ENCODE measurements at regions not wholly inside any gene's neighbourhood (a gene's known extent, or its start where the extent isn't known, plus 50 kb on each side); places are given as distances from the start of the nearest gene placed in this dataset.

DNA sequence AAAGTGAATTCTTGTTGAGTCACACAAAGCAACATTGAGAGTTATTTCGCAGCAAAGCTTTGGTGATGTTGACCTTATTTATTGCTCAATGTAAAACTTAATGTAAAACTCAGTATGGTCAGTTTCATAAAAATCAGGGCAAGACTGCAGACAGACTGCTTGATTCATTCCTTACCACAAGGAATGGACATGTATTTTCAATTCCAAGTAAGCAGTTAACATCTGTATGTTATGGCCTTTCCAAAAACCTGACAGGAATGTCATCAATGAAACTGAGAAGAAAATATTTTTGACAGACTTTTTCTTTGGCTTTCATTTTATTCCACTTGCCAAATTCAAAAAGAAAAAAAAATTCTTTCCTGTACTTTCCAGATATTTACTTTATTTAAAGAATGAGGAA is 488.3 kb downstream of the ANKRD50 start:
- FAIRE-seq: no peak
- TF ChIP-seq POLR2A (IDR thresholded peaks at IDR 0.05; ENCODE audit: low read depth, low read length): no peak

DNA sequence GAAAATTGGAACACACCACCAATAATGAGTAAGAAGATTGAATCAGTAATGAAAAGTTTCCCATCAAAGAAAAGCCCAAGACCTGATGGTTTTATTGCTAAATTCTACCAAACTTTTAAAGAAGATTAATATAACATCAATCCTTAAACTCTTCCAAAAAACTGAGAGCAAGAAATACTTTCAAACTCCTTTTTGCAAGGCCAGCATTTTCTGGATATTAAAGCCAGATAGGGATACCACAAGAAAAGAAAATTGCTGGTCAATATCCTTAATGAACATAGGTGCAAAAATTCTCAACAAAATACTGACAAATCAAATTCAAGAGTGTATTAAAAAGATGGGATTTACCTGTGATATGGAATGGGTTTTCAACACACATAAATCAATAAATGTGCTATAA is 484.6 kb downstream of the ANKRD50 start:
- DNase-seq (ENCODE audit: insufficient read length) (no peak), FAIRE-seq (no peak)
- TF ChIP-seq POLR2A (IDR thresholded peaks at IDR 0.05; ENCODE audit: low read depth, low read length): no peak
- TF ChIP-seq TAF1 (IDR thresholded peaks at IDR 0.05; ENCODE audit: borderline replicate concordance, low read depth, low read length): no peak
- TF ChIP-seq POLR2AphosphoS5 (IDR thresholded peaks at IDR 0.05; ENCODE audit: low read depth, low read length): no peak

More for the DNA sequence above, 488.3 kb downstream of the ANKRD50 start:
- no peak for DNase-seq (ENCODE audit: insufficient read length)

DNA sequence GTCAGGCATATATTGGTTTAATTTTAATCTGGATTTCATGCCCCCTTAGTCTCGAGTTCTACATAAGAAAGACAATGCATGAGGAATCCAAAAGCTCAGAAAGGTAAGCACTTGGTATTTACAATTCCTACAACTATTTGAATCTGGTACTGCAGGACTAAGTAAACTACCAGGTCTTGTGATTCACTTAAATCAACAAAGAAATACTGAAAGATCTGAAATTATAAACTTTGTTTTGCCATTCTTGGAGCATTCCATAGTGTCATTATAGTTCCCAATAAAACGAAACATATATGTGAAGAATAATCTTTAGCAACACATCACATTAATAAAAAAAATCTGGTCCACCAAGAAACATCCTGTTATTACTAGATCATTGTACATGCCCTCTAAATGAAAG is 482.3 kb downstream of the ANKRD50 start:
- TF ChIP-seq POLR2A (IDR thresholded peaks at IDR 0.05; ENCODE audit: low read depth, low read length) (no peak), POLR2AphosphoS5 (IDR thresholded peaks at IDR 0.05; ENCODE audit: low read depth, low read length) (no peak), TAF1 (IDR thresholded peaks at IDR 0.05; ENCODE audit: borderline replicate concordance, low read depth, low read length) (no peak)
- FAIRE-seq (no peak), DNase-seq (ENCODE audit: insufficient read length) (no peak)

DNA sequence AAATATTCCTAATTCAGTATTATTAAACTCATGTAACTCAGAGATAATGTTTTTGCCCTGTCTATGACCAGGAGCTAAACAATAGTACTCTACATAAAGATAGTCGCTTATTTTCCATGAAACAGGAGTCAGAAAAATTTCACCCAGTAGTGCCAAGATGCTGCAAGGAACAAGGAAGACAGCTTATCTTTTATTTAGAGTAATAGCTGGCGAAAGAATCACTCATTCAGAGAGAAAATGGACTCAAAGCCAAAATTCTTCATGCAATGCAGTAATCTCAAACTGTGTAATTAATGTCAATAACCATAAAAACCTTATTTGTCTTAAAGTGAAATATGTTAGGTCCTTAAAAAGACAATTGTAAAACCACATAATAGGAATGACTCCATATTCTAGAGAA is 477.8 kb downstream of the ANKRD50 start:
- TF ChIP-seq TAF1 (IDR thresholded peaks at IDR 0.05; ENCODE audit: borderline replicate concordance, low read depth, low read length): no peak
- TF ChIP-seq POLR2AphosphoS5 (IDR thresholded peaks at IDR 0.05; ENCODE audit: low read depth, low read length): no peak
- TF ChIP-seq POLR2A (IDR thresholded peaks at IDR 0.05; ENCODE audit: low read depth, low read length): no peak
- no peak for DNase-seq (ENCODE audit: insufficient read length)
- no peak for FAIRE-seq

DNA sequence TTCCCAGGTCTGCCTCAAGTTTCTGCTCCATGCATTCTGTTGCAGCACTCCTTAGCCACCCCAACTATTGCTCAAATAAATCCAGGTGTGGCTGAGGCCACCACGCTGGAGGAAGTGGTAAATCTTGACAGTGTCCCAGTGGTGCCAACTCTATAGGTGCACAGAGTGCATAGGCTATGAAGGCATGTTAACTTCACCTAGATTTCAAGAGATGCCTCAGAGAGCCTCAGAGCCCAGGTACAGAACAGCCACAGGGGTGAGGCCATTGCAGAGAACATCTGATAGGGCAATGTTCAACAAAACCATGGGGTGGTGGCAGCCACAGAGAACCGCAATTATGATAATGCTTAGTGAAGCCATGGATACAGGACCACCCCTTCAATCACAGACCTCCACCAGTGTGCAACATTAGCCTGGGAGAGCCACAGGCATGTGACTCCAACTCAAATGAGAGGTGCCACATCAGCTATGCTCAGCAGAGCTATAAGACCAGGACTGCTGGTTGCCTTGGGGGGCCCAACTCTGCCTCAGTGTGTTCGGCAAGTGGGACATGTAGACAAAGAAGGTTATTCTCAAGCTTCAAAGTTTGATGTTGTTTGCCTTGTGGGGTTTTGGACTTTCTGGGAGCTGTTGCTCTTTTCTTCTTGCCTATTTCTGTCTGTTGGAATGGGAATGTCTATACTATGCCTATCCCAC is 468.7 kb downstream of the ANKRD50 start:
- FAIRE-seq: no peak
- DNase-seq (ENCODE audit: insufficient read length): no peak
- TF ChIP-seq TAF1 (IDR thresholded peaks at IDR 0.05; ENCODE audit: borderline replicate concordance, low read depth, low read length) (no peak), POLR2A (IDR thresholded peaks at IDR 0.05; ENCODE audit: low read depth, low read length) (no peak), POLR2AphosphoS5 (IDR thresholded peaks at IDR 0.05; ENCODE audit: low read depth, low read length) (no peak)

DNA sequence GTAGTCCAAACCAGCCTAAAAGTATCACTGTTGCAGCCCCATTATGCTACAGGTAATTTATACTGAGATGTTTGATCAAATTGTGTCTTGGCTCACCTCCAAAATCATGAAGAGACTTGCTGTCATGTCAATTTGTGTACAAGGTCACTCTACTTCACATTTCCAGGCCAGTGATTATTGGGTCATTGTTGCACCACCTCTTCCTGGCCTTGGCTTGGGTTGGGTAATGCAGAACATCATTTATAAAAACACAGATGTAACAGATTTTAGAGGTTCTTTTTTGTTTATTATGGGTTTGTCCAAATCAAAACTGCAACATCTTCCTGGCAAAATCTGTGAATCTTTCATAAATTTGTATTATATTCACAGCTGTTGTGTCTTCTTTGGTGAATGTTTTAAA is 459.5 kb downstream of the ANKRD50 start:
- FAIRE-seq (no peak), DNase-seq (ENCODE audit: insufficient read length) (no peak)
- no peak for TF ChIP-seq TAF1 (IDR thresholded peaks at IDR 0.05; ENCODE audit: borderline replicate concordance, low read depth, low read length)
- TF ChIP-seq POLR2A (IDR thresholded peaks at IDR 0.05; ENCODE audit: low read depth, low read length): no peak
- TF ChIP-seq POLR2AphosphoS5 (IDR thresholded peaks at IDR 0.05; ENCODE audit: low read depth, low read length): no peak

DNA sequence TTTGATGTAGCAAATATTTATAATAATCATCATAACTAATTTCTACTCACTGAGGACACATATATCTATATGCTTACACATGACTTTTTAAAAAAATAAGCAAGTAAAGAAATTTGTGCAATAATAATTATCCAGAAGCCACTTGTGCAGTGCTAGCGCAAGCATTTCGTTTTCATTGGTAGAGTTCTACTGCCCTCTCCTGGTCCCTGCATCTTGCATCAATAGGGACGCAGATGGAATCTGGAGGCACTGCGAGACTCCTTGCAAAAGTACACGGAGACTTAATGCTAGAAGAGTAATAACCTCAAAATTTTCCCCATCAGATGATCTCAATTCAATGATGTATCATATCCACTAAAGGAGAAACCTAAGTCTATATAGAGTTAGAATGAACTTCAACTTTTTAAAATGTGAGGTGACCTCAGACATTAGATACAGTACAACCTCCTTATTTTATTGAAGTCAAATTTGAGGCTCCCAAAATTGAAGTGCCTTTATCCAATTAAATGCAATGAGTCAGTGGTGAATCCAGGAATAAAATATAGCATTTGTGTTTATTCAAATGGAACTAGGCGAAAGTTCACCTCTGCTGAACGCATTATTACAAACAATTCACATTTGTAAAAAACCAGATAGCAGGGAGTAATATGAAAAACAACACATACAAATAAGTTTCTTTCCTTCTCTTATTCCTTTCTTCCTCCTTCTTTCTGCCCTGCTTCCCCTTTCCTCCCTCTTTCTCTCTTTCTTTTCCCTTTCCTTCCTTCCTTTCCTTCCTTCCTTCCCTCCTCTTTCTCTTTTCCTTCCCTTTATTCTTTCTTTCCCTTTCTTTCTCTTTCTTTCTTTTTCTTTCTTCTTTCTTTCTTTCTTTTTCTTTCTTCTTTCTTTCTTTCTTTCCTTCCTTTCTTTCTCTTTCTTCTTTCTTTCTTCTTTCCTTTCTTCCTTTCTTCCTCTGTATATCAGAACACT is 450.0 kb downstream of the ANKRD50 start:
- TF ChIP-seq POLR2AphosphoS5 (IDR thresholded peaks at IDR 0.05; ENCODE audit: low read depth, low read length) (no peak), POLR2A (IDR thresholded peaks at IDR 0.05; ENCODE audit: low read depth, low read length) (no peak), TAF1 (IDR thresholded peaks at IDR 0.05; ENCODE audit: borderline replicate concordance, low read depth, low read length) (no peak)
- peak; percentile 81 for FAIRE-seq
- no peak for DNase-seq (ENCODE audit: insufficient read length)

DNA sequence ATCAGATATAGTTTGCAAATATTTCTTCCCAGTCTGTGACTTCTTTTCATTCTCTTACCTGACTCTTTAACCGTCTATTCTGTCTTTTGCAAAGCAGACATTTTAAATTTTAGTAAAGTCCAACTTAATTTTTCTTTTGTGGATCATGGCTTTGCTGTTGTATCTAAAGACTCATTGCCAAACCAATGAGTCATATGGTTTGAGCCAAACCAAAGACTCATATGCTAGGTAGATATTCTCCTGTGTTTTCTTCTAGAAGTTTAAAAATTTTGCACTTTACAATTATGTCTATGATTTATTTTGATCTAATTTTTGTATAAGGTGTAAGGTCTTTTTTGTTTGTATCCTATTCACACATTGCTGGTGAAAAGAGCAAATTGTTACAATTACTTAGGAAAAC is 446.8 kb downstream of the ANKRD50 start:
- DNase-seq (ENCODE audit: insufficient read length) (no peak), FAIRE-seq (no peak)
- TF ChIP-seq POLR2AphosphoS5 (IDR thresholded peaks at IDR 0.05; ENCODE audit: low read depth, low read length): no peak
- no peak for TF ChIP-seq TAF1 (IDR thresholded peaks at IDR 0.05; ENCODE audit: borderline replicate concordance, low read depth, low read length)
- TF ChIP-seq POLR2A (IDR thresholded peaks at IDR 0.05; ENCODE audit: low read depth, low read length): no peak

DNA sequence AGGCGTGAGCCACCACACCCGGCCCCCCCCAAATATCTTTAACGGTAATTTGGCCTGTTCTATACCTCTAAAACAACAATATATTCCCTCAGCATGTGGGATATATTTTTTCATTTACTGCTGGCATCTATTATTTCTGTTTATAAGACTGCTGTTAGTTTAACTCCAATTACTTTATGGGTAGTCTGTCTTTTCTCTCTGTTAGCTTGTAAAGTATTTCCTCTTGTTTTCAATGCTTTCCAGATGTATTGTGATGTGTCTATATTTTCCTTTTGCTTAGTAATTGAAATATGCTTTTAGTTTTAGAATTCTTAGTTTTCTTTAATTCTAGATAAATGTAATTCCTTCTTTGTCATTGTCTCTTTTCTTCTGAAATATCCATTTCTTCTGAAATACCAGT is 445.8 kb downstream of the ANKRD50 start:
- FAIRE-seq: no peak
- TF ChIP-seq POLR2AphosphoS5 (IDR thresholded peaks at IDR 0.05; ENCODE audit: low read depth, low read length): no peak
- no peak for TF ChIP-seq TAF1 (IDR thresholded peaks at IDR 0.05; ENCODE audit: borderline replicate concordance, low read depth, low read length)
- TF ChIP-seq POLR2A (IDR thresholded peaks at IDR 0.05; ENCODE audit: low read depth, low read length): no peak
- DNase-seq (ENCODE audit: insufficient read length): no peak

DNA sequence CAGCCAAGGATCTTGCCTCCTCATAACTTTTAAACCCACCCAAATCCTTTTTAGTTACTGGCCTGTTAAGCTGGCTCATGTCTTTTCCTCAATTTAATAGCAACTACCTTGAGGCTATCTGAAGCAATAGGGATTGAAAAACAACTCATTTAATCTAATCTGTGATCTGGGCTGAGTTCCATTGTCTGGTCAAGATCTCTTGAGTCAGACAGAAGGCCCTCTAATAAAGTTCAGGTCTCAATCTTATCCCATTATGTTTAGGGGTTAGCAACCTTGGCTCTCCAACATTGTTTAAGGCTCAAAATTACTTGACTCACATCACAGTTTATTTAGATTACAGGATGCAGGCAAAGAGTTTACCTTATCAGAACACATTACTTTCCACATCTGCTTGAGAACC is 436.1 kb downstream of the ANKRD50 start:
- no peak for DNase-seq (ENCODE audit: insufficient read length)
- FAIRE-seq: no peak
- TF ChIP-seq POLR2AphosphoS5 (IDR thresholded peaks at IDR 0.05; ENCODE audit: low read depth, low read length) (no peak), TAF1 (IDR thresholded peaks at IDR 0.05; ENCODE audit: borderline replicate concordance, low read depth, low read length) (no peak), POLR2A (IDR thresholded peaks at IDR 0.05; ENCODE audit: low read depth, low read length) (no peak)

DNA sequence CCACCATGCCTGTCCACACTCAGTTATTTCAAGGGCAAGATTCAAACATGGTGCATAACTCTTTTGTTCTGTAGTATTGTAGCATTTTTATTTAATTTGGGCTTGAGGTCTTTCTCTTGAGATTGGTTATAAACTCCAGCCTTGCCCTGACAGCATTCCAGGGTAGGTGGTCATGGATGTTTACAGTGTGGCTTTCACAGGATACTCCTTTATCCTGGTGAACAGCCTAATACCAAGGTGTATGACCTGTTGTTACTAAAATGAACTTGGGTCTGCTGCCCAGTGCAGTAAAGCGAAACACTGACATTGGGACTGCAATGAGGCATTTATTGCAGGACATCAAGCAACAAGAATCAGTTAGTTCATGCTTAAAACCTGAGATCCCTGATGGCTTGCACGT is 434.8 kb downstream of the ANKRD50 start:
- no peak for FAIRE-seq
- TF ChIP-seq POLR2AphosphoS5 (IDR thresholded peaks at IDR 0.05; ENCODE audit: low read depth, low read length): no peak

DNA sequence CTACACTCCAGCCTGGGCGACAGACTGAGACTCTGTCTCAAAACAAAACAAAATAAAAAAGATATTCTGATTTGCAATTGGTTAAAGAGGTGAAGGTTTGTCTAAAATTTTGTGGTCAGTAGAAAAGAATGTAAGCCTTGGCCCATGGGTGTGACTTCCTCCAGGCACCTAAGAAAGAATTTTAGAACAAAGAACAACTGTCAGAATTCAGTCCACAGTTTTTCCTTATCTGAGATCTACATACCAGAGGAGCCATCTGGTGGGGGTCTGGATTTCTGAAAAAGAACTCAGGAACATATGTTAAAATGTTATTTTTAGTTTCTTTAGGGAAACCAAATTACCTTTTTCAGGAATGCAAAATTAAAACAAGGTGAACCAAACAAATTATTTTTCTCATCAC is 434.1 kb downstream of the ANKRD50 start:
- FAIRE-seq (no peak), DNase-seq (ENCODE audit: insufficient read length) (no peak)
- TF ChIP-seq POLR2A (IDR thresholded peaks at IDR 0.05; ENCODE audit: low read depth, low read length) (no peak), TAF1 (IDR thresholded peaks at IDR 0.05; ENCODE audit: borderline replicate concordance, low read depth, low read length) (no peak), POLR2AphosphoS5 (IDR thresholded peaks at IDR 0.05; ENCODE audit: low read depth, low read length) (no peak)

More for the DNA sequence above, 434.8 kb downstream of the ANKRD50 start:
- DNase-seq (ENCODE audit: insufficient read length): no peak

All from GM12892 (cell line).